ENCODE measurements at regions not wholly inside any gene's neighbourhood (a gene's known extent, or its start where the extent isn't known, plus 50 kb on each side); places are given as distances from the start of the nearest gene placed in this dataset.

- TF ChIP-seq MAX (CRISPR knock-in tag; IDR thresholded peaks at IDR 0.05) (no peak), JAZF1 (CRISPR knock-in tag; IDR thresholded peaks at IDR 0.05) (no peak), ZNF423 (CRISPR knock-in tag; IDR thresholded peaks at IDR 0.05) (no peak), AR (CRISPR knock-in tag; IDR thresholded peaks at IDR 0.05) (no peak), GRHL2 (CRISPR knock-in tag; IDR thresholded peaks at IDR 0.05; ENCODE audit: insufficient replicate concordance, severe bottlenecking) (no peak), GTF2I (CRISPR knock-in tag; conservative IDR thresholded peaks at IDR 0.05) (no peak), TP53 (CRISPR knock-in tag; IDR thresholded peaks at IDR 0.05) (no peak), CTCF (IDR thresholded peaks at IDR 0.05) (no peak), IRF2 (CRISPR knock-in tag; IDR thresholded peaks at IDR 0.05; ENCODE audit: borderline replicate concordance, low read depth) (no peak), E2F1 (CRISPR knock-in tag; IDR thresholded peaks at IDR 0.05) (no peak), FOXJ3 (CRISPR knock-in tag; IDR thresholded peaks at IDR 0.05; ENCODE audit: borderline replicate concordance) (no peak)
These were observed 119.8 kb upstream of the PHACTR1 start (continued) for GRCh38 chr6:12596731-12597130.

GRCh38 chr6:12598919-12599318 is 117.6 kb upstream of the PHACTR1 start:
- Mint-ChIP-seq H3K27ac (no peak overlapping the region), H3K4me1 (peaks cover 18% of the 10 kb centered on the region; the same call in 1 of the 2 replicates), H3K4me3 (no peak overlapping the region), H3K27me3 (ENCODE audit: low read depth) (no peaks in the 10 kb centered on the region), H3K36me3 (no peaks in the 10 kb centered on the region), H3K9me3 (no peaks in the 10 kb centered on the region)
- ChIA-PET POLR2A (no interaction called here), CTCF (no interaction called here)
- ATAC-seq (no peak), DNase-seq (ENCODE audit: low spot score) (no peak)
- TF ChIP-seq TP53 (CRISPR knock-in tag; IDR thresholded peaks at IDR 0.05) (no peak), FOXP4 (CRISPR knock-in tag; IDR thresholded peaks at IDR 0.05) (no peak), E2F1 (CRISPR knock-in tag; IDR thresholded peaks at IDR 0.05) (no peak), MLX (CRISPR knock-in tag; IDR thresholded peaks at IDR 0.05) (no peak), ZNF232 (CRISPR knock-in tag; IDR thresholded peaks at IDR 0.05) (no peak), GRHL2 (CRISPR knock-in tag; IDR thresholded peaks at IDR 0.05; ENCODE audit: insufficient replicate concordance, severe bottlenecking) (no peak), AFF4 (CRISPR knock-in tag; IDR thresholded peaks at IDR 0.05; ENCODE audit: borderline replicate concordance) (no peak), NFE2L1 (CRISPR knock-in tag; IDR thresholded peaks at IDR 0.05) (no peak), ATF1 (CRISPR knock-in tag; IDR thresholded peaks at IDR 0.05) (no peak), STAT6 (CRISPR knock-in tag; conservative IDR thresholded peaks at IDR 0.05; ENCODE audit: low read depth) (no peak), FOXK1 (CRISPR knock-in tag; IDR thresholded peaks at IDR 0.05) (no peak), SMAD4 (CRISPR knock-in tag; IDR thresholded peaks at IDR 0.05) (no peak)
